Mucosa of gallbladder (tissue), 1 donor: ENCODE measurements at regions not wholly inside any gene's neighbourhood (a gene's known extent, or its start where the extent isn't known, plus 50 kb on each side); places are given as distances from the start of the nearest gene placed in this dataset.
A peak's percentile ranks its signal among the peaks of the same experiment; 100 is the strongest.

Source experiments
- DNase-seq: peaks from one replicate; pipeline ENCODE4 v3.0.0-alpha.2; 2020; ENCODE audit warnings: low spot score
- donor health status: DM: no; HTN: no; CAD: no.

GRCh38 chr17:36728030-36728991 lies 126.9 kb downstream of the MRM1 start:
- no peak for DNase-seq

- DNase-seq: no peak
These were observed 128.9 kb downstream of the MRM1 start for GRCh38 chr17:36730095-36730808.

GRCh38 chr17:36730857-36731490 lies 129.6 kb downstream of the MRM1 start:
- DNase-seq: peak; percentile 44

- DNase-seq: no peak
These were observed 130.4 kb downstream of the MRM1 start for GRCh38 chr17:36731811-36732210.

GRCh38 chr17:36732351-36732750 lies 131.0 kb downstream of the MRM1 start:
- no peak for DNase-seq

- DNase-seq: no peak
These were observed 135.1 kb downstream of the MRM1 start for GRCh38 chr17:36736201-36737156.

- no peak for DNase-seq
These were observed 137.8 kb downstream of the MRM1 start for GRCh38 chr17:36739208-36739607.

GRCh38 chr17:36740157-36740556 lies 138.8 kb downstream of the MRM1 start:
- no peak for DNase-seq

- no peak for DNase-seq
These were observed 139.9 kb downstream of the MRM1 start for GRCh38 chr17:36741019-36741902.

- no peak for DNase-seq
These were observed 141.1 kb downstream of the MRM1 start for GRCh38 chr17:36742267-36743000.

GRCh38 chr17:36743130-36743529 lies 141.7 kb downstream of the MRM1 start:
- no peak for DNase-seq

GRCh38 chr17:36746381-36747053 lies 145.1 kb downstream of the MRM1 start:
- DNase-seq: no peak

- no peak for DNase-seq
These were observed 146.5 kb downstream of the MRM1 start for GRCh38 chr17:36747861-36748260.

- DNase-seq: no peak
These were observed 146.9 kb downstream of the MRM1 start for GRCh38 chr17:36748272-36748671.

GRCh38 chr17:36749493-36749892 lies 148.1 kb downstream of the MRM1 start:
- DNase-seq: no peak

- DNase-seq: no peak
These were observed 149.0 kb downstream of the MRM1 start for GRCh38 chr17:36750316-36750885.

- DNase-seq: peak; percentile 52
These were observed 150.9 kb downstream of the MRM1 start for GRCh38 chr17:36752096-36752888.

GRCh38 chr17:36755586-36755985 lies 154.2 kb downstream of the MRM1 start:
- DNase-seq: no peak
